H9 (cell line): ENCODE measurements at regions not wholly inside any gene's neighbourhood (a gene's known extent, or its start where the extent isn't known, plus 50 kb on each side); places are given as distances from the start of the nearest gene placed in this dataset.

ENCODE experiments used
- DNase-seq: peaks from one replicate; pipeline ENCODE4 v3.0.0-alpha.2; 2017
- H2AFZ ChIP-seq: one replicate; pipeline ENCODE4 v1.6.1; 2013; ENCODE audit warnings: mild to moderate bottlenecking, low read length, control low read depth, moderate library complexity
- H2AK5ac ChIP-seq: 2 replicates; pipeline ENCODE4 v1.6.1; 2013; ENCODE audit warnings: low read length, control low read depth, mixed read lengths; ENCODE audit not compliant: insufficient read length
- H2BK120ac ChIP-seq: one replicate; pipeline ENCODE4 v1.6.1; 2013; ENCODE audit warnings: low read depth, mild to moderate bottlenecking, low read length, control low read depth, inconsistent platforms; ENCODE audit not compliant: poor library complexity, severe bottlenecking
- H2BK12ac ChIP-seq: 2 replicates; pipeline ENCODE4 v1.6.1; 2013; ENCODE audit warnings: low read length, control low read depth, mixed read lengths, low read depth; ENCODE audit not compliant: insufficient read length
- H2BK15ac ChIP-seq: 2 replicates; pipeline ENCODE4 v1.6.1; 2013; ENCODE audit warnings: low read depth, low read length, control low read depth
- H2BK20ac ChIP-seq: one replicate; pipeline ENCODE4 v1.6.1; 2013; ENCODE audit warnings: low read depth, mild to moderate bottlenecking, low read length, control low read depth, inconsistent platforms; ENCODE audit not compliant: poor library complexity, severe bottlenecking
- H2BK5ac ChIP-seq: 2 replicates; pipeline ENCODE4 v1.6.1; 2013; ENCODE audit warnings: low read length, control low read depth, mixed read lengths; ENCODE audit not compliant: insufficient read length
- H3K14ac ChIP-seq: 2 replicates; pipeline ENCODE4 v1.6.1; 2013; ENCODE audit warnings: low read length, control low read depth; ENCODE audit not compliant: insufficient read depth
- H3K18ac ChIP-seq: 2 replicates; pipeline ENCODE4 v1.6.1; 2013; ENCODE audit warnings: low read depth, mild to moderate bottlenecking, mixed read lengths, low read length, control low read depth; ENCODE audit not compliant: insufficient read length
- H3K23ac ChIP-seq: 2 replicates; pipeline ENCODE4 v1.6.1; 2013; ENCODE audit warnings: low read length, control low read depth, mixed read lengths, low read depth; ENCODE audit not compliant: insufficient read length
- H3K23me2 ChIP-seq: 2 replicates; pipeline ENCODE4 v1.6.1; 2013; ENCODE audit warnings: low read depth, mild to moderate bottlenecking, mixed read lengths, low read length, control low read depth; ENCODE audit not compliant: insufficient read length, poor library complexity, severe bottlenecking
- H3K27ac ChIP-seq: 2 replicates; pipeline ENCODE4 v1.5.1; 2013; ENCODE audit warnings: low read length, control low read depth, mixed read lengths, low read depth; ENCODE audit not compliant: insufficient read length
- H3K27me3 ChIP-seq: 2 replicates; pipeline ENCODE4 v1.6.1; 2013; ENCODE audit warnings: low read length, control low read depth, inconsistent platforms; ENCODE audit not compliant: insufficient read depth
- H3K4ac ChIP-seq: 2 replicates; pipeline ENCODE4 v1.6.1; 2013; ENCODE audit warnings: low read depth, mild to moderate bottlenecking, control low read depth, inconsistent platforms, low read length, moderate library complexity
- H3K4me1 ChIP-seq: 2 replicates; pipeline ENCODE4 v1.6.1; 2013; ENCODE audit warnings: low read length, control low read depth, inconsistent platforms; ENCODE audit not compliant: insufficient read depth
- H3K4me2 ChIP-seq: 2 replicates; pipeline ENCODE4 v1.6.1; 2013; ENCODE audit warnings: low read length, control low read depth, mixed read lengths; ENCODE audit not compliant: insufficient read length, insufficient read depth
- H3K56ac ChIP-seq: 2 replicates; pipeline ENCODE4 v1.6.1; 2013; ENCODE audit warnings: low read depth, mild to moderate bottlenecking, mixed read lengths, low read length, control low read depth; ENCODE audit not compliant: insufficient read length
- H3K79me1 ChIP-seq: 2 replicates; pipeline ENCODE4 v1.6.1; 2013; ENCODE audit warnings: low read depth, mild to moderate bottlenecking, moderate library complexity, low read length, control low read depth, inconsistent platforms; ENCODE audit not compliant: insufficient read depth, poor library complexity, severe bottlenecking
- H3K79me2 ChIP-seq: 2 replicates; pipeline ENCODE4 v1.6.1; 2013; ENCODE audit warnings: low read length, control low read depth, inconsistent platforms; ENCODE audit not compliant: insufficient read depth
- H3K9ac ChIP-seq: 2 replicates; pipeline ENCODE4 v1.6.1; 2013; ENCODE audit warnings: low read length, control low read depth, mixed read lengths; ENCODE audit not compliant: insufficient read length; ENCODE audit errors: extremely low read depth
- H3K9me3 ChIP-seq: one replicate; pipeline ENCODE4 v1.6.1; 2013; ENCODE audit warnings: low read depth, low read length, inconsistent platforms; ENCODE audit not compliant: control insufficient read depth
- H3T11ph ChIP-seq: one replicate; pipeline ENCODE4 v1.6.1; 2013; ENCODE audit warnings: mild to moderate bottlenecking, low read length, control low read depth, inconsistent platforms
- H4K20me1 ChIP-seq: one replicate; pipeline ENCODE4 v1.6.1; 2013; ENCODE audit not compliant: control insufficient read depth, insufficient read length, insufficient read depth
- H4K5ac ChIP-seq: 2 replicates; pipeline ENCODE4 v1.6.1; 2013; ENCODE audit warnings: low read depth, mild to moderate bottlenecking, mixed read lengths, low read length, control low read depth; ENCODE audit not compliant: insufficient read length
- H4K8ac ChIP-seq: replicated peaks from 2 replicates; pipeline ENCODE4 v1.6.1; 2013; ENCODE audit warnings: low read length, control low read depth, mixed read lengths, low read depth; ENCODE audit not compliant: insufficient read length
- H4K91ac ChIP-seq: 2 replicates; pipeline ENCODE4 v1.6.1; 2013; ENCODE audit warnings: low read depth, mild to moderate bottlenecking, moderate library complexity, mixed read lengths, low read length, control low read depth; ENCODE audit not compliant: insufficient read length
- H3K27ac Mint-ChIP-seq, 3 experiments: 2 replicates in 2 of 3; 3 replicates in 1 of 3; pipeline ENCODE4 v1.8.0; 2020 to 2021; ENCODE audit warnings: mixed read lengths in 3 of 3, mild to moderate bottlenecking in 1 of 3, moderate library complexity in 1 of 3
- H3K27me3 Mint-ChIP-seq: 2 replicates; pipeline ENCODE4 v1.8.0; 2021; ENCODE audit warnings: low read depth, mild to moderate bottlenecking, moderate library complexity, mixed read lengths
- H3K36me3 Mint-ChIP-seq, 3 experiments: 2 replicates in 2 of 3; 3 replicates in 1 of 3; pipeline ENCODE4 v1.8.0; 2020 to 2021; ENCODE audit warnings: low read depth in 3 of 3, mixed read lengths in 3 of 3; ENCODE audit not compliant: insufficient read depth in 1 of 3
- H3K4me1 Mint-ChIP-seq, 2 experiments: 2 replicates each; pipeline ENCODE4 v1.8.0; 2020; ENCODE audit warnings: mixed read lengths in 2 of 2
- H3K4me3 Mint-ChIP-seq, 2 experiments: 2 replicates in 1 of 2; 3 replicates in 1 of 2; pipeline ENCODE4 v1.8.0; 2020 to 2021; ENCODE audit warnings: mild to moderate bottlenecking in 2 of 2, mixed read lengths in 2 of 2, moderate library complexity in 1 of 2
- H3K9me3 Mint-ChIP-seq, 2 experiments: 2 replicates in 1 of 2; 3 replicates in 1 of 2; pipeline ENCODE4 v1.8.0; 2020; ENCODE audit warnings: mild to moderate bottlenecking in 2 of 2, mixed read lengths in 2 of 2, moderate library complexity in 1 of 2
- WGBS: extraction: QIAGEN DNeasy Blood & Tissue Kit; methylation state at CpG from one replicate; pipeline ENCODE4 v1.1.7; 2013; ENCODE audit warnings: missing lambda C conversion rate, low lambda C conversion rate, mixed read lengths; ENCODE audit not compliant: insufficient read length; ENCODE audit errors: extremely low coverage; 5-methylcytosine and 5-hydroxymethylcytosine counted together
- TF ChIP-seq, protein P1 (sequence below): fragments of 200-600 bp; sonication (generic); conservative IDR thresholded peaks from 3 replicates; pipeline ENCODE4 v1.8.0; 2021; ENCODE audit warnings: antibody characterized with exemption, mild to moderate bottlenecking

- no peaks in the 10 kb centered on the region for H3K9me3 Mint-ChIP-seq
- no peak overlapping the region for H3K9ac ChIP-seq
- no peak overlapping the region for H3T11ph ChIP-seq
- H3K56ac ChIP-seq: no peak overlapping the region
- no peaks in the 10 kb centered on the region for H3K36me3 Mint-ChIP-seq
- H3K14ac ChIP-seq: no peak overlapping the region
- no peak overlapping the region for H3K4me2 ChIP-seq
- no peak overlapping the region for H3K4ac ChIP-seq
- no CpG with 5 or more reads among the region's 2 CpGs for WGBS
- no peak overlapping the region for H3K18ac ChIP-seq
- H2BK20ac ChIP-seq: no peak overlapping the region
- DNase-seq: no peak
- H4K91ac ChIP-seq: no peak overlapping the region
- no peak overlapping the region for H3K4me3 Mint-ChIP-seq
- H4K20me1 ChIP-seq: no peaks in the 10 kb centered on the region
- no peak overlapping the region for H3K27ac Mint-ChIP-seq
- H3K4me1 Mint-ChIP-seq: no peaks in the 10 kb centered on the region
- H3K27me3 Mint-ChIP-seq: no peaks in the 10 kb centered on the region
- no peak overlapping the region for H2AFZ ChIP-seq
- TF ChIP-seq, protein P1, sequence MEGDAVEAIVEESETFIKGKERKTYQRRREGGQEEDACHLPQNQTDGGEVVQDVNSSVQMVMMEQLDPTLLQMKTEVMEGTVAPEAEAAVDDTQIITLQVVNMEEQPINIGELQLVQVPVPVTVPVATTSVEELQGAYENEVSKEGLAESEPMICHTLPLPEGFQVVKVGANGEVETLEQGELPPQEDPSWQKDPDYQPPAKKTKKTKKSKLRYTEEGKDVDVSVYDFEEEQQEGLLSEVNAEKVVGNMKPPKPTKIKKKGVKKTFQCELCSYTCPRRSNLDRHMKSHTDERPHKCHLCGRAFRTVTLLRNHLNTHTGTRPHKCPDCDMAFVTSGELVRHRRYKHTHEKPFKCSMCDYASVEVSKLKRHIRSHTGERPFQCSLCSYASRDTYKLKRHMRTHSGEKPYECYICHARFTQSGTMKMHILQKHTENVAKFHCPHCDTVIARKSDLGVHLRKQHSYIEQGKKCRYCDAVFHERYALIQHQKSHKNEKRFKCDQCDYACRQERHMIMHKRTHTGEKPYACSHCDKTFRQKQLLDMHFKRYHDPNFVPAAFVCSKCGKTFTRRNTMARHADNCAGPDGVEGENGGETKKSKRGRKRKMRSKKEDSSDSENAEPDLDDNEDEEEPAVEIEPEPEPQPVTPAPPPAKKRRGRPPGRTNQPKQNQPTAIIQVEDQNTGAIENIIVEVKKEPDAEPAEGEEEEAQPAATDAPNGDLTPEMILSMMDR: no peak
- H3K23me2 ChIP-seq: no peaks in the 10 kb centered on the region
- H3K23ac ChIP-seq: no peak overlapping the region
- no peak overlapping the region for H4K5ac ChIP-seq
- H3K27me3 ChIP-seq: no peaks in the 10 kb centered on the region
- H4K8ac ChIP-seq: no peak overlapping the region
- no peaks in the 10 kb centered on the region for H3K79me2 ChIP-seq
- no peak overlapping the region for H3K27ac ChIP-seq
- H3K9me3 ChIP-seq: no peaks in the 10 kb centered on the region
- no peaks in the 10 kb centered on the region for H3K4me1 ChIP-seq
- no peaks in the 10 kb centered on the region for H3K79me1 ChIP-seq
- no peak overlapping the region for H2BK5ac ChIP-seq
- H2BK120ac ChIP-seq: no peak overlapping the region
- no peak overlapping the region for H2AK5ac ChIP-seq
- no peak overlapping the region for H2BK15ac ChIP-seq
- H2BK12ac ChIP-seq: no peak overlapping the region
Measured at GRCh38 chr4:137956256-137956655, 285.9 kb downstream of the SLC7A11 start.
